ENCODE measurements at regions not wholly inside any gene's neighbourhood (a gene's known extent, or its start where the extent isn't known, plus 50 kb on each side); places are given as distances from the start of the nearest gene placed in this dataset.
"Not testable (repeated sequence)": the region's sequence is repeated elsewhere in the genome, so short reads cannot be mapped to it uniquely, and the experiment has no call there.

GRCh38 chr7:82624337-82624736 lies 180.8 kb upstream of the CACNA2D1 start:
- peak; percentile 39 for DNase-seq

- DNase-seq: no peak
Observed at GRCh38 chr7:82623812-82624211, 180.2 kb upstream of the CACNA2D1 start.

GRCh38 chr7:82617156-82617555 lies 173.6 kb upstream of the CACNA2D1 start:
- no peak for DNase-seq

GRCh38 chr7:82616059-82616728 lies 172.6 kb upstream of the CACNA2D1 start:
- DNase-seq: no peak

- no peak for DNase-seq
Observed at GRCh38 chr7:82615527-82615926, 171.9 kb upstream of the CACNA2D1 start.

- DNase-seq: no peak
Observed at GRCh38 chr7:82609746-82610145, 166.2 kb upstream of the CACNA2D1 start.

- DNase-seq: no peak
Observed at GRCh38 chr7:82605247-82605864, 161.8 kb upstream of the CACNA2D1 start.

- DNase-seq: no peak
Observed at GRCh38 chr7:82602066-82602465, 158.5 kb upstream of the CACNA2D1 start.

- DNase-seq: no peak
Observed at GRCh38 chr7:82600531-82600930, 157.0 kb upstream of the CACNA2D1 start.

- no peak for DNase-seq
Observed at GRCh38 chr7:82599895-82600294, 156.3 kb upstream of the CACNA2D1 start.

- DNase-seq: no peak
Observed at GRCh38 chr7:82598958-82599357, 155.4 kb upstream of the CACNA2D1 start.

GRCh38 chr7:82595795-82596194 lies 152.2 kb upstream of the CACNA2D1 start:
- DNase-seq: not testable (repeated sequence)

- no peak for DNase-seq
Observed at GRCh38 chr7:82595176-82595575, 151.6 kb upstream of the CACNA2D1 start.

GRCh38 chr7:82594665-82595064 lies 151.1 kb upstream of the CACNA2D1 start:
- DNase-seq: no peak

GRCh38 chr7:82593780-82594179 lies 150.2 kb upstream of the CACNA2D1 start:
- no peak for DNase-seq

GRCh38 chr7:82592416-82592815 lies 148.8 kb upstream of the CACNA2D1 start:
- DNase-seq: no peak

GRCh38 chr7:82579047-82579446 lies 135.5 kb upstream of the CACNA2D1 start:
- no peak for DNase-seq

GRCh38 chr7:82578430-82578829 lies 134.9 kb upstream of the CACNA2D1 start:
- DNase-seq: no peak

- peak; percentile 67 for DNase-seq
Observed at GRCh38 chr7:82572195-82572880, 128.8 kb upstream of the CACNA2D1 start.

- not testable (repeated sequence) for DNase-seq
Observed at GRCh38 chr7:82571047-82571446, 127.5 kb upstream of the CACNA2D1 start.

GRCh38 chr7:82567841-82568240 lies 124.3 kb upstream of the CACNA2D1 start:
- DNase-seq: no peak

- DNase-seq: no peak
Observed at GRCh38 chr7:82567356-82567755, 123.8 kb upstream of the CACNA2D1 start.

GRCh38 chr7:82566752-82567151 lies 123.2 kb upstream of the CACNA2D1 start:
- DNase-seq: no peak

GRCh38 chr7:82562716-82563404 lies 119.3 kb upstream of the CACNA2D1 start:
- peak; percentile 10 for DNase-seq

Measured in amniotic stem cell (primary cell).